RWPE1 (cell line): ENCODE measurements at regions not wholly inside any gene's neighbourhood (a gene's known extent, or its start where the extent isn't known, plus 50 kb on each side); places are given as distances from the start of the nearest gene placed in this dataset.
"Not testable (repeated sequence)": the region's sequence is repeated elsewhere in the genome, so short reads cannot be mapped to it uniquely, and the experiment has no call there.

Experiments used
- CTCF ChIA-PET: fragments of 350-600 bp; sonication (Branson Sonifier 250); formaldehyde crosslinking; extraction: SDS; loops from one replicate; lab custom pipeline; 2021; lab: Yijun Ruan, JAX
- POLR2A ChIA-PET: fragments of 400-600 bp; formaldehyde crosslinking; extraction: SDS; loops from one replicate; lab custom pipeline; 2020; ENCODE audit warnings: antibody characterized with exemption; ENCODE audit not compliant: low non-redundant PET; lab: Yijun Ruan, JAX
- DNase-seq: peaks from one replicate; pipeline ENCODE4 v3.0.0; 2012; ENCODE audit warnings: low spot score
- H3K27ac ChIP-seq: fragments of 450-650 bp; 2 replicates; pipeline ENCODE4 v1.5.1; 2017
- TF ChIP-seq, protein P1 (sequence below): fragments of 450-650 bp; conservative IDR thresholded peaks from 2 replicates; pipeline ENCODE4 v1.5.1; 2017; ENCODE audit warnings: low read depth, mild to moderate bottlenecking

DNA sequence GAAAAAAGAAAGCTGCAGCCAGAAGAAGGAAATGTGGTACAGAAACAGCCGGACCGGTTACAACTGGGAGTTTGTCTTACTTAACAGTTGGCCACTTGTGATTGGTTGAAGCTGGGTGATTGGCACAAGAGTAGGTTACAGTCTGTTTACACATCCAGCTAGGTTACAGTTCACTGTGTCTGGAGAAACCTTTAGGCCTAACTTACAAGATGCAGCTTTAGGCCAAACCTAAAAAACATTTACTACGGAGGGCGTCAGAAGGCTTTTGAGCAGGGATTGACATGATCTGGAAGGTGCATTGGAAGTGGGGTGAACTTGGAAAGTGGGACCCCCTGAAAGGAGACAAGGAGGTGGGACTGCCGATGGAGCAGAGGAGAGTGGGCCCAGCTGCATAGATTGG, 122.3 kb downstream of the BANF2 start:
- TF ChIP-seq, protein P1, sequence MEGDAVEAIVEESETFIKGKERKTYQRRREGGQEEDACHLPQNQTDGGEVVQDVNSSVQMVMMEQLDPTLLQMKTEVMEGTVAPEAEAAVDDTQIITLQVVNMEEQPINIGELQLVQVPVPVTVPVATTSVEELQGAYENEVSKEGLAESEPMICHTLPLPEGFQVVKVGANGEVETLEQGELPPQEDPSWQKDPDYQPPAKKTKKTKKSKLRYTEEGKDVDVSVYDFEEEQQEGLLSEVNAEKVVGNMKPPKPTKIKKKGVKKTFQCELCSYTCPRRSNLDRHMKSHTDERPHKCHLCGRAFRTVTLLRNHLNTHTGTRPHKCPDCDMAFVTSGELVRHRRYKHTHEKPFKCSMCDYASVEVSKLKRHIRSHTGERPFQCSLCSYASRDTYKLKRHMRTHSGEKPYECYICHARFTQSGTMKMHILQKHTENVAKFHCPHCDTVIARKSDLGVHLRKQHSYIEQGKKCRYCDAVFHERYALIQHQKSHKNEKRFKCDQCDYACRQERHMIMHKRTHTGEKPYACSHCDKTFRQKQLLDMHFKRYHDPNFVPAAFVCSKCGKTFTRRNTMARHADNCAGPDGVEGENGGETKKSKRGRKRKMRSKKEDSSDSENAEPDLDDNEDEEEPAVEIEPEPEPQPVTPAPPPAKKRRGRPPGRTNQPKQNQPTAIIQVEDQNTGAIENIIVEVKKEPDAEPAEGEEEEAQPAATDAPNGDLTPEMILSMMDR = no peak
- no peak overlapping the region for H3K27ac ChIP-seq
- ChIA-PET CTCF (no interaction called here), POLR2A (no interaction called here)
- no peak for DNase-seq

DNA sequence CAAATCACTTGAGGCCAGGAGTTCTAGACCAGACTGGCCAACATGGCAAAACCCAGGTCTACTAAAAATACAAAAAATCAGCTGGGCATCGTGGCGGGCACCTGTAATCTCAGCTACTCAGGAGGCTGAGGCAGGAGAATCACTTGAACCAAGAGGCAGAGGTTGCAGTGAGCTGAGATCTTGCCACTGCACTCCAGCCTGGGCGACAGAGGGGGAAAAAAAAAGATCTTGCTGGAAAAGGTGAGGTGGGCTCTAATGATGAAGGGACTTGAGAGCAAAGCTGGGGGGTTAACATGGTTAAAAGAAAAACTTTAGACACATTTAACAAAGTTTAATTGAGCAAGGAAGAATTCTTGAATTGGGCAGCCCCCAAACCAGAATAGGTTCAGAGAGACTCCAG, 121.8 kb downstream of the BANF2 start:
- DNase-seq, POLR2A ChIA-PET, H3K27ac ChIP-seq, CTCF ChIA-PET: not testable (repeated sequence)

DNA sequence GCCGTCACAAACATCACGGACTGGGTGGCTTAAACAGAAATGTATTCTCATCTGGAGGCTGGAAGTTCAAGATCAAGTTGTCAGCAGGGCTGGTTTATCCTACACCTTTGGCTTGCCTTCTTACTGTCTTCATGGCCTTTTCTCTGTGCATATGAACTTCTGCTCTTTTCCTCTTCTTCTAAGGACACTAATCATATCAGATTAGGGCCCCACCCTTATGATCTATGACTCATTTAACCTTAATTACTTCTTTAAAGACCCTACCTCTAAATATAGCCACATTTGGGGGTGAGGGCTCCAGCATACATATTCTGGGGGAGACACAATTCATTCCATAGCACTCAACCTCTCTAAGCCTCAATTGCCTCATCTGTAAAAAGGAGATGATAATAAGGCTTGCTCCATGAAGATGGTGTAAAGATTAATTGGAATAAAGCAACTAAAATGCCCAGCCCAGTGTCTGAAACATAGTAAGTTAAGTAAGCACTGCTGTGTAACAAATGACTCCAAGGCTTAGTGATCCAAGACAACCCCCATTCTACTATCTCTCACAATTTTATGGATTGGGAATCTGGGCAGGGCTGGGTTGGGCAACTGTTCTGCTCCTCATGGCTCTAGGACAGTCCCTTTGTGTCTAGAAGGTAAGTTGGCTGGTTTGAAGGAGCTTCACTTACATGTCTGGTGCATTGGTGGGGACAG, 119.8 kb downstream of the BANF2 start:
- H3K27ac ChIP-seq = no peak overlapping the region
- DNase-seq = no peak
- CTCF ChIA-PET = interaction anchor here (0.6 kb wide), 1 partner anchor 78 kb away, joined by 4 read pairs; no protein-coding TSS in a partner anchor
- POLR2A ChIA-PET = no interaction called here
- TF ChIP-seq, protein P1 = no peak

DNA sequence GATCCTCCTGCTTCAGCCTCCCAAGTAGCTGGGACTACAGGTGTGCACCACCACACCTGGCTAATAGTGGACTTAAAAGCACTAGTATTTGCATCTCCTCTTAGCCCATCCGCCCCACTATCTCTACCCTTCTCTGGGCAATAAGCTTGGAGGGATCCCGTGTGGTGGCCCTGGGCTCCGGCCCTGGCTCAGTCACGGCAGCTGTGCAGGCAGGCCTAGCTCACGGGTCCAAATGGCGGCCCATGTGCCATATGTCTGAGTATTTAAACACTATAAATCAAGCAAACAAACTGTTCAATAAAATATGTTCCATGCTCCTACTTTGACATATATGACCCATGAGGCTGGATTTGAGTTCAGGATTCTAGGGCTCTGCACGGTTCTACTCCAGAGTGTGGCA, 118.4 kb downstream of the BANF2 start:
- no peak overlapping the region for H3K27ac ChIP-seq
- no peak for DNase-seq
- TF ChIP-seq, protein P1 = no peak
- ChIA-PET CTCF (interaction anchor here (0.7 kb wide), 1 partner anchor 13 kb away, joined by 3 read pairs; no protein-coding TSS in a partner anchor), POLR2A (no interaction called here)

DNA sequence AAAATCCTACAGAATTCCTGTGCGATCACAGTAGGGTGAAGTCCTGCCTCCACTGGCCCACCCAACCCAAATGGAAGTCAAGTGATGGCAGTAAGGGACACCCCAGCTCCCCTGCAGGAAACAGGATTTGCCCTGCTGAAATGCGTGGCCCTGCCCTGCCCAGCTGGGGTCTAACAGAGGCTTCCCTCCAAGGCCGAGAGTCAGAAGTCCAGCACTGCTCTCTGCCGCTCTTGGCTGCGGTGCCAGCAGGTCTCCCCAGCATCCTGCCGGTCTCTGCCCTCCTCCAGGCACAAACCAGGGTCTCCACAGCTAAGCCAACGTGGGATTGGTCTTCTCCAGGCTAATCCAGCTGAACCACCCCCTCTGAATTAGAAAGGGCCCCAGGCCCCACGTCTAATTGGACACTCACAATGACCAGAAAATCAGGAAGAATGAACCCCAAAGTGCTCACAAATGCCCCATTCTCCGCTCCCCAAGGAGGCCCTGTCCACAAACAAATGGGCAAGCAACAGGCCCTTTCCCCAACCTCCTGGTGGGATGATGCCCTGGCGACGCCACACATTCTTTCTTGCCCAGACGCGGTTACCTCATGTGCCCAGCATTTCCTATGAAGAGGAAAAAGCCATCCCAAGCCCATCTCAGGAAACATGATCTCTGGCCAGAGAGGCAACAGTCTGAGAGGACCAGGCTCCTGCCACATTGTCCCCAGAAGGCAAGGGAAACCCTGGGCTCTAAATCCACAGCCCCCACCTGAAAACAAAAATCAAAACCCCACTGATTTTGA, 117.2 kb downstream of the BANF2 start:
- CTCF ChIA-PET = no interaction called here
- H3K27ac ChIP-seq = no peak overlapping the region
- TF ChIP-seq, protein P1 = no peak
- no peak for DNase-seq
- POLR2A ChIA-PET = no interaction called here

DNA sequence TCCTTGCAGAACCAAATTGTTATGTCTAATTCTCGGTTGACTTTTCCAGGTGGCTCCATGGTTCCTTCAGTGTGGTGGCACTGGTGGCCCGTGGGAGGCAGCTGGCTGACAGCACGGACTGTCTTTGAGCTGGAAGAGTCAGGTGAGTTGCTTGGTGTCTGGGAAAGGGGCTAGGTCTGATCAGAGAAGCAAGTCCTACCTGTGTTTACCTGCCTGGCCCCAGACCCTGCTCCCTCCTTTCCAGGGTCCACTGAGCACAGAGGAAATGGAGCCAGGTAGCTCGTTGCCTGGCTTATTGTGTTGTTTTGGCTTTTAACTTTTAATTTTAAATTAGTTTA, 111.8 kb downstream of the BANF2 start:
- ChIA-PET POLR2A (no interaction called here), CTCF (no interaction called here)
- TF ChIP-seq, protein P1 = no peak
- no peak overlapping the region for H3K27ac ChIP-seq
- DNase-seq = no peak
